NB4 (cell line): ENCODE measurements at regions not wholly inside any gene's neighbourhood (a gene's known extent, or its start where the extent isn't known, plus 50 kb on each side); places are given as distances from the start of the nearest gene placed in this dataset.
"Not testable (repeated sequence)": the region's sequence is repeated elsewhere in the genome, so short reads cannot be mapped to it uniquely, and the experiment has no call there.

Experiments
- DNase-seq: peaks from one replicate; pipeline ENCODE4 v3.0.0; 2010; ENCODE audit warnings: low read depth
- H3K4me3 ChIP-seq: one replicate; pipeline ENCODE4 v1.5.1; 2011; ENCODE audit warnings: mild to moderate bottlenecking, low read depth, low read length, moderate library complexity
- CTCF ChIP-seq: IDR thresholded peaks from one replicate; pipeline ENCODE4 v1.5.1; 2012; ENCODE audit warnings: low read depth, low read length
- MYC ChIP-seq: IDR thresholded peaks from 2 replicates; pipeline ENCODE4 v1.6.1; 2011; ENCODE audit warnings: low read depth, low read length
- POLR2A ChIP-seq: IDR thresholded peaks from 2 replicates; pipeline ENCODE4 v1.6.1; 2011; ENCODE audit warnings: mild to moderate bottlenecking; ENCODE audit not compliant: insufficient read length; ENCODE audit errors: extremely low read depth
- TF ChIP-seq, protein P1 (sequence below): IDR thresholded peaks from 2 replicates; pipeline ENCODE4 v1.6.1; 2011; ENCODE audit warnings: low read depth, low read length

DNA sequence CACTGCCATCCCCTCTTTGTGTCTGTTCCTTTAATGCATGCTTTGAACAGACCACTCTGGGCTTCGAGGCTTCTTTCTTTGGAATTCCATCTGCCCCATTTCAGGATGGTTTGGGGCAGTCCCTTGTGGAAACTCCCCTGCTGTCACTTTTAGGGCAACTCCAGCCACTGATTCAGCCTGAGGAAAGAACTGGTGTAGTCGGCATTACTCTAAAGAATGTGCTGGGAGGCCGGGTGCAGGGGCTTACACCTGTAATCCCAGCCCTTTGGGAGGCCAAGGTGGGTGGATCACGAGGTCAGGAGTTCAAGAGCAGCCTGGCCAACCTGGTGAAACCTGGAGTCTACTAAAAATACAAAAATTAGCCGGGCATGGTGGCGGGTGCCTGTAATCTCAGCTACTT lies 358.1 kb upstream of the NUPR2 start:
- no peak for TF ChIP-seq MYC
- TF ChIP-seq POLR2A: no peak
- TF ChIP-seq CTCF: no peak
- TF ChIP-seq, protein P1, sequence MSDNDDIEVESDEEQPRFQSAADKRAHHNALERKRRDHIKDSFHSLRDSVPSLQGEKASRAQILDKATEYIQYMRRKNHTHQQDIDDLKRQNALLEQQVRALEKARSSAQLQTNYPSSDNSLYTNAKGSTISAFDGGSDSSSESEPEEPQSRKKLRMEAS: no peak
- no peak for DNase-seq
- no peak overlapping the region for H3K4me3 ChIP-seq

DNA sequence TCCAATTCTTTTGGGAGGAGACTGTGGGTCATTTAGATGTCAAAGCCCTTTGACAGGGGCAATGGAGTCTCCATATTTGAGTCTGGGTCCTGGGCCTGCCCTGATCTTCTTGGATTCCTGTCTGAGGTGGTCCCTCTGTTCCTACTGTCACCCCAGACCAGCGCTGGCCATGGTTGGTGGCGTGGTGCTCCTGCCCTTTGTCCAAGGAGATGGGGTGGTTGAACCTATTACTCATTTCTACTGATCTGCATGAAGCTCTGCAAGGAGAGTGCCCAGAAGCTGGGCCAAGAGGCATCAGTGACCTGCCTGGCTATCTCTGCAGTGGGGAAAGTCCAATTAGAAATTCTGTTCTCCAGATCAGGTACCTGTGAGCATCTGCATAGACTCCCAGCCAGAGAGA lies 355.6 kb upstream of the NUPR2 start:
- no peak for DNase-seq
- H3K4me3 ChIP-seq: no peak overlapping the region
- no peak for TF ChIP-seq MYC
- TF ChIP-seq, protein P1: no peak
- TF ChIP-seq CTCF: no peak
- no peak for TF ChIP-seq POLR2A

DNA sequence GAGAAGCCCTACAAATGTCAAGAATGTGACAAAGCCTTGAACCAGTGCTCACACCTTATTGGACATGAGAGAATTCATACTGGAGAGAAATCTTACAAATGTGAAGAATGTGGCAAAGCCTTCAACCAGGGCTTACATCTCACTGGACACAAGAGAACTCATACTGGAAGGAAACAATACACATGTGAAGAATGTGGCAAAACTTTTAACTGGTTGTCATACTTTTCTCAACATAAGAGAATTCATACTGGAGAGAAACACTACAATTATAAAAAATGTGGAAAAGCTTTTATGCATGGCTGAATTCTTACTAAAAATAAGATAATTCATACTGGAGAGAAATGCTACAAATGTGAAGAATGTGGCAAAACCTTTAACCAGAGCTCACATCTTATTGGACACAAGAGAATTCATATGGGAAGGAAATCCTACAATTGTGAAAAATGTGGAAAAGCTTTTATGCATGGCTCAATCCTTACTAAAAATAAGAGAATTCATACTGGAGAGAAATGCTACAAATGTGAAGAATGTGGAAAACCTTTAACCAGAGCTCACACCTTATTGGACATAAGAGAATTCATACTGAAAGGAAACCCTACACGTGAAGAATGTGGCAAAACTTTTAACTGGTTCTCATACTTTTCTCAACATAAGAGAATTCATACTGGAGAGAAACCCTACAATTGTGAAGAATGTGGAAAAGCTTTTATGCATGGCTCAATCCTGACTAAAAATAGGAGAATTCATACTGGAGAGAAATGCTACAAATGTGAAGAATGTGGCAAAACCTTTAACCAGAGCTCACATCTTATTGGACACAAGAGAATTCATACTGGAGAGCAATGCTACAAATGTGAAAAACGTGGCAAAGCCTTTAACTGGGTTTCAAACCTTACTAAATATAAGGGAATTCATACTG lies 350.6 kb upstream of the NUPR2 start:
- H3K4me3 ChIP-seq, DNase-seq: not testable (repeated sequence)

GRCh38 chr7:56449762-56450161 lies 333.5 kb upstream of the NUPR2 start:
- no peak for DNase-seq
- TF ChIP-seq, protein P1: no peak
- TF ChIP-seq POLR2A (no peak), CTCF (no peak)
- H3K4me3 ChIP-seq: no peak overlapping the region

DNA sequence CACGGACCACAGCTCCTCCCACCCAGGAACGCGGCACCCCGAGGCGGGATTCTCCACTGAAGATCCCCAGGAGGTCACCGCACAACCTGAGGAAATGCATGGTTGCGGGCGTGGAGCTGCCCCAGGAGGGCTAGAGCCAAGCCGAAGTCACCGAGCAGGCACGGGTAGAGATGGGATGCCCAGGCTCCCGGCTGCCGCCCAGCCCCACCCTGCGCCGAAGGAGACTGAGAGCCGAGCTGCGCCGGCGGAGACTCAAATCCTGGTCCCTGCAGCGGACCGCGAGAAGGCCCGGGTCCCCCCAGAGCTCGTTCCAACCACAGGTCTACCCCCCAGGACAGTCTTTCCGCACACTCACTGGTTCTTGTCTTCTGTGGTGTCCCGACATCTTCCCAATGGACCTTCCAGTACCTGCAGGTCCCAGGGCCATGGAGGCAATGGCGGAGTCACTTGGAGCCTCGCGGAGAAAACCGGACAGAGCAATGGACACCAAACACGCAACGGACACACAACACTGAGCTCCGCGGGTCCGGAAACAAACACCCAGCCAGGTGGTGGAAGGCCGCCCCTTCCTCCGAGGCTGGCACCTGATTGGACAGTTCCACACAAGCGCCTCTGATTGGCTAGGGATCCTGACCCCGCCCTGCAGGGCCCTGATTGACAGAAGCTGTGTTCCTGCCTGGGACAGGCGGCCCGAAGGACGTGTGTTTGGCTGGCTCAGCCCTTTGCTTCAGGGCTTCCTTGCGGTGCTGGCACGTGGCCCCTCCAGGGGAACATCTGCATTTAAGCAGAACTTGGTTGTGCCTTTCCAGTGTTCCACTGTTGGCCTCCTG lies 331.9 kb upstream of the NUPR2 start:
- TF ChIP-seq, protein P1: no peak
- TF ChIP-seq MYC (no peak), POLR2A (no peak), CTCF (no peak)
- no peak overlapping the region for H3K4me3 ChIP-seq
- peak; percentile 6 for DNase-seq

- not testable (repeated sequence) for H3K4me3 ChIP-seq, DNase-seq
Measured at GRCh38 chr7:56420528-56420927, 304.3 kb upstream of the NUPR2 start.
